Fibroblast of skin of left biceps (primary cell): ENCODE measurements at regions not wholly inside any gene's neighbourhood (a gene's known extent, or its start where the extent isn't known, plus 50 kb on each side); places are given as distances from the start of the nearest gene placed in this dataset.

Experiments
- DNase-seq, 2 experiments: peaks; one replicate each; pipeline ENCODE4 v3.0.0-alpha.2; 2013; ENCODE audit warnings: low read depth in 2 of 2

DNA sequence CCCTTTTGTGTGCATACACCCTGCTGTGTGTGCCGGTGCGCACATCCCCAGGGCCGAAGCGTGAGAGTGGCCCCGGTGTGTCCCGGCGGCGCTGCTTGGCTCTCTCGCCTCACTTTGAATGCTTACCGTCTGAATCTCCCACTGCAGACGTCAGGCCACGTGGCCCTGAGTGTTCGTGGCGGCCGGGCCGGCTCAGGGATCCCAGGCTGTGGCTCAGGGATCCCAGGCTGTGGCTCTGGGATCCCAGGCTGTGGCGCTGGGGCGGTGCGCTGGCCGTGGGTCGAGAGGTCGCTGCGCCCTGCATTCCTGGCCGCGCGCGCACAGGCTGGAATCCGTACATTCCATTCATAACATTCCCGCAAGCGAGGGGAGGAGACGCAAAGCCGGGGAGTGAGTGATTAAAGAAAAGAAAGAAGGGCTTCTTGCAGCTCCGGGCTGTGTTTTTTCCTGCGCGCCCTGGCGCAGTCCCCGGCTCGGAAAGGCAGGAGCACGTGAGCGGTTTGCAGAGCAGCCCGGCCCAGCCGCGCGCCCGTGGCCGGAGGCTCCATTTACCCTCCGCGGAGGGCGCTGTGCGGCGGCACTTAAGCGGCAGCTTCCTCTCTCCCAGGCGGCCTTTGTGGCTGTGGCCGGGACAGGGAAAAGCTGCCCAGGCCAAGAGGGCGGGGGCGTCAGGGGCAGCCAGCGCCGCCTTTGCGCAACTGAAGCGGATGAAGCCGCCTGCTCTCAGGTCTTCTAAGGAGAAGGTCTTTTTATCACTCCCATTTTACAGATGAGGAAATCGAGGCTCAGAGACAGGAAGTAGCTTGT is 87.0 kb upstream of the ALDH1L1 start:
- DNase-seq: peak; percentile 60 to 61

DNA sequence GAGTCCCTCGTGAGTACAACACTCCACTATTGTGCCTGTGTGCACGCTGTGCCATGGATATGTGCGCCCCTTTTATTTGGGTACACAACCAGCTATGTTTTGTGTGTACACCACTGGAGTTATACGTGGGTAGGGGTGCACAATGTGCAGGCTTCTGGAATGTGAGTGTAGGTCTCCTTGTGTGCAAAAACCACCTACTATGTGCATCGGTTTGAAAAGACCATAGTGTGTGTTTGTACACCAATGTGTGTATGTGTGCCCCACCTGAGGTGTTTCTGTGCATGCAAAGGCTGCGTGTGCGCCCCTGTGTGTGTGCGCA is 86.4 kb upstream of the ALDH1L1 start:
- no peak for DNase-seq

DNA sequence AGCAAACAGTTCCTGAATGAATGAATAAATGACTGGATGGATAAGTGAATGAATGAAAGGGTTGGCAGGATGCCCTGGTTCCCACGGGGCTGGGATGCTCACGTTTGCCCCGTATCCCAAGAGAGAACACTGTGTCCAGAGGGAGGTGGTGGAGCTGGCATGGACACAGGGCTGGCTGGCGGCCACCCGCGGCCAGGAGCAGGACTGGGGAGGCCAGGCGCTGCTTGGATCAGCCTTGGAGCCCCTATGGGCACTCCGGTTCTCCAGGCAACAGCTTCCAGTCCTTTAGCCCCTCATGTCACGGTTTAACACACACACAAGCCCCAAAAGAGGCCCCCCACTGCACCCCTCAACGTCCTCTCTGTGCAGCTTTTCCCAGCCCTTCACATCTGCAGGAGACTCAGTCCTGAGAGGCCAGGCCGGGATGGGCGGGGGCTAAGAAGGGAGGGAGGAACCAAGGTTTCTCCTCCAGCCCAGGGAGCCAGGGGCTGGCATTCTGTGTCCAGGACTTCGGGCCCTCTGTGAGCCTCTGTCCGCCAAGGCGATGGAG is 86.0 kb upstream of the ALDH1L1 start:
- no peak for DNase-seq

DNA sequence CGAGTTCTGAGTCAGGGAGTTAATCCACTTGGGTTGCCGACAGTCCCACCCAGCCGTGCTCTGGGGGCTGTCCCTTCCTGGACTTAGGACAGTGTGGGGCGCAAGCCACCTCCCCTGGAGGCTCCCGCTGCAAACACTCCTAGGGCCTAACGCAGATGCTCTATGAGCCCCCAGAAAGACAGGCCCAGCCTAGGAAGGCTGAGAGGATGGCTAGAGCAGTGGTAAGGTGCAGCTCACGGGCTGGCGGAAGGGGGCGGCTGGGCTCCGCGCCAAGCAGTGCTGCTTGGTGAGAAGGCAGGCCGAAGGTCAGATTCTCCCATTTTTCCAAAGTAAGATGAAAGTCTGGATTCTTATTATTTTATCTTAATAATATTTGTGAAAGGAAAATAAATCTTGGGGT is 84.6 kb upstream of the ALDH1L1 start:
- DNase-seq: no peak

DNA sequence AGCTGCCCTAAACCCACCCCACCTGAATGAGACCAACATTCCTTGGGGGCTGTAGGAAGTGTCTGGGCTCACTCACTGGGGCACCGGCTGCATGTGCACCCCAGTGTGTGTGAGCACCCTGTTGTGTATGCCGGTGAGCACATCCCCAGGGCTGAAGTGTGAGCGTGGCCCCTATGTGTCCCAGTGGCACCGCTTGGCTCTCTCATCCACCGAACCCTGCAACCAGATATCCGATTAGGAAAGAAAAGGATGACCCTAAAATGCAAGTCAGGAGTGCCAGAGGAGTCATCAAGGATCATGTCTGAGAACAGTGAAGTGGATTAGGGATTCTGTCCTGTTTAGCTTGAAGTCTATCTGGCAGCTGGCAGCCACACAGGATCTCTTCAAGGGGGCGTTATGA is 84.0 kb upstream of the ALDH1L1 start:
- DNase-seq: no peak

DNA sequence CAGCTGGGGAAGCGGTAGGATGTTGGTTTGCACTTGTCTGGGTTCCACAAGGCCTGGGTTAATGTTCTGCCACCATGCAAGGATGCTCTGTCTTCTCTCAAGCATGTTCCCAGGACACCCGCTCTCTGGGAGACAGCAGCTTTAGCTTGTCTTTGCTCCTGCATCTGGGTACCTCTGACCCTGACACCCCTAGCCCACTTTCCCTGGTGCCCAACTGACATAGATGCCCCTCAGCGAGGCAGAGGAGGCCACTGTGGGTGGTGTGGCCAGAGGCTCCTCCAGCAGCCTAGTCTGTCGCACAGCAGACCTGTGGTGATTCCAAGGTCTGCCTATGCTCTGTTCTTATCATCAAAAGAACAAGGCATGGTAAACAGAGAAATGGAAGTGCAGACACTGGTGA is 83.6 kb upstream of the ALDH1L1 start:
- no peak for DNase-seq

DNA sequence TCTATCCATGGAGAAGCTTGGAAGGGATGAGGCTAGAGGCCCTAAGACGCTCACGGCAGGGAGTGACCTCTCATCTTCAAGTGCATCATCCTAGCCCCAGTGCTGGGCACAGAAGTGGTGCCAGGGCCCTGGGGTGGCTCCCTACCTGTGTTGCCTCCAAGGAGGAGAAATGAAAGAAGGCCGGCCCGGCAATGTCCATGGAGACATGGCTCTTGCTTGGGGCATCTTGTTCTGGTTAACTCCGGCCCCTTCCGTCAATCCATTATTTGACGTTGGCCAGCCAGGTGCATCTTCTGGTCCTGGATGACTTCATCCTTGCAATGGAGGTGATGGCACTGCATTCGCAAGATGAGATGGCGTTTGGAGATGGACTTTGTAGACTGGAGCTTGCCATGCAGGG is 83.2 kb upstream of the ALDH1L1 start:
- DNase-seq: no peak

DNA sequence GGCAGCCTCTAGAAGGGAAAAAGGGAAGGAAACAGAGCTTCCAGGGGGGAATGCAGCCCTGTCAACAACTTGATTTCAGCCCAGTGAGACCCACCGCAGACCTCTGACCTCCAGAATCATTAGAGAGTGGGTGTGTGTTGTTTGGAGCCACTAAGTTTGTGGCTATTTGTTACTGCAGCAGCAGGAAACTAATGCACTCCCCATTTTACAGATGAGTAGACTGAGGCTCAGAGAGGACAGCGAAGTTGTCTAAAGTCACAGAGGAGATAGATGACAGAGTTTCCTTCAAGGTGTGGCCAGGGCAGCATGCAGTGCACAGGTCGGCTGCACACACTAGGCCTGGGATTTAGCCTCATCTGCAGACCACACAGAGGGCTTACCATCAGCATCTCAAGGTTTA is 81.8 kb upstream of the ALDH1L1 start:
- DNase-seq: no peak

DNA sequence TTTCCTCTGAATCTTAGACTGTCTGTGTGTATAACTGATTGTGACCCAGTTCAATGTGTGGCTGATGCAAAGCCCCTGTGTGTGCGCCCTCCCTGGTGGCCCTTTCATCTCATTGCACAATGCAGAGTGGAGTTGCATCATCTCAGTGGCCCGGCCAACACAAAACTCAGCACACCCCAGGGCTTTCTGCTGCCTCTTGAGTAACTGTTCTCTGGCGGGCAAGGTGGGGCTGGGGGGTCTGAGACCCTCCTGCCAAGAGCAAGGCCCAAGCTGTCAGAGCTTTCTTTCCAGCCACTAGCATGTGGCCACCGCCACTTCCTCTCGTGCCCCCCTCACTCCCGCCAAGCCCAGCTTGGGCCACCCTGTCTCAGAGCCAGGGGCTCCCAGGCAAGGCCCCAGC is 80.7 kb upstream of the ALDH1L1 start:
- peak; percentile 57 to 72 for DNase-seq

DNA sequence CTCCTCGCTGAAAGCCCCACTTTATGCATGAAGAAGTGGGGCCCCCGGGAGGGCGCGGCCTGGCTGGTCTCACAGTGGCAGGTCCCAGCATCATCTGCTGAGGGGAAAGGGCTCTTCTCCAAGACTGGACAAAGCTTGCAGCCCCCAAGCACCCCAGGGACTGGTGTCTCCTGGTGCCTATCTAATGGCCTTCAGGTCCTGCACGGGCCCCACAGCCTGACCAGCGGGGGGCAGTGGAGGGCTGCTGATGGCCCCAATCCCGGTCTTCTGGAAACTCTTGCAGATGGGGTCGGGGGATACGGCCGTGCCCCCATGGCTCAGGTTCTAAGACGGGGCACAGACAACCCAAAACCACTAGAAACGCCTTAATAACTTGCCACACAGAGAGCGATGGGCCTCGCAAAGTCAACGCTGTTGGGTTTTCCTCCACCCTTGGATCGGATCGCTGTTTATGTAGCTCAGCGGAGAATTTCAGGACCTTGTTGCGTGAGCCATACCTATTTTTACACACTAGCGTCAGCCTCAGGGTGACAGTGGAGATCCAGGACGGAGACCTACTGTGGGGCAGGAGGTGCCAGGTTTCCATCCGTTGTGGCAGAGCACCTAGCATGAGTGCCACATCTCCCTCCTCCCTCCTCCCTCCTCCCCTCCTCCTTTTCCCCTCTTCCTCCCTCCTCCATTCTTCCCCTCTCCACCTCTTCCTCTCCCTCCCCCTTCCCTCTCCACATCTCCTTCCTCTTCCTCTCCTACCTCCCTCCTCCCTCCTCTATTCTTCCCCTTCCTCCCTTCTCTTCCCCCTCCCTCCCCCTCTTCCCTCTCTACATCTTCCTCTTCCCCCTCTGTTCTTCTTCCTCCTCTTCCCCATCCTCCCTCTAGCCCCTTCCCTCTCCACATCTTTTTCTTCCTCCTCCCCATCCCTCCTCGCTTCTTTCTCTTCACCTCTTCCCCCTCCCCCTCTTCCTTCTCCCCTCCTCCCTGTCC is 79.3 kb upstream of the ALDH1L1 start:
- no peak for DNase-seq

DNA sequence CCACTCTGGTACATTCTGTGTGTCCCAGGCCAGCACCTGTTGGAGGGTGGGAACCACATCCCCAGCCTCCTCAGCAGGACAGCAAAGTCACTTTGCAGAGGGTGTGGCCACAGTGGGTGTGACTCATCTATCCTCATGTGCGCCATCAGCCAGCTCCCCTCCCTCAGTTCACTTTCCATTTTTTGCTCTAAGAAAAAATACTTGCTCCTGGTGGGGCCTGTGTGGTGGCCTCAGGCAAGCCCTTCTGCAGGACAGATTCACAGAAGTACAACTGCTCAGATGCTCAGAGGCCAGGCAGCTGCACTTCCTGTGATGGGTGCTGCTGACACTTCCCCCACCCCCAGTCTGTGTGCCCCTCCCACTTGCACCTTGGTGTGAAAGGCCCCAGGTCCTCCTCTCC is 78.3 kb upstream of the ALDH1L1 start:
- no peak for DNase-seq

DNA sequence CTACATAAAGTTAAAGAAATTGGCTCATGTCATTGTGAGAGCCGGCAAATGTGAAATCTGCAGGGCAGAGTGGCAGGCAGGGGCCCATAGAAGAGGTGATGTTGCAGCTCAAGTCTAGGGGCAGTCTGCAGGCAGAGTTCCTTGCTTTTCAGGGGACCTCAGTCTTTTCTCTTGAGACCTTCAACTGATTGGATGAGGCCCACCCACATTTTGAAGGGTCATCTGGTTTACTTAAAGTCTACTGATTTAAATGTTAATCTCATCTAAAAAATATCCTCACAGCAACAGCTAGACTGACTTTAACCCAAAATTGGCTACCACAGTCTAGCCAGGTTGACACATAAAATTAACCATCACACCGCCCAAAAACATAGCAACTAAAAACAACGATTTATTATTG is 77.6 kb upstream of the ALDH1L1 start:
- DNase-seq: no peak

DNA sequence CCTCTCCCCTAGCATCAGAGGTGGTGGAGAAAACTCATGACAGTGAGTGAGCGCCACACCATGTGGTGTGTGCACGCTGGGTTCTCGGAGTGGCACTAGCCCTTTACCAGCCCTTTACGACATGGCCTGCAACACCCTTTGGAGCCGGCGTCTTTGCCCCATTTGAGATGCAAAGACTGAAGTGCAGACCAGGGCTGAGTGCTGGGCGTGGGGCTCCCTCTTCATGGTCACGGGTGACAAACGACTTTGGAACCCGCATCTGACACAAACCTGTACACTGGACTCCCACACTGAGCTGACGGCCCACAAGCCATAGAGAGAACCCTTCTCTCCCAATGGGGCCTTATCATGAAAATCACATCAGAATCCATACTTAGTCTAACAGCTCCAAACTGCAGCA is 76.8 kb upstream of the ALDH1L1 start:
- no peak for DNase-seq

DNA sequence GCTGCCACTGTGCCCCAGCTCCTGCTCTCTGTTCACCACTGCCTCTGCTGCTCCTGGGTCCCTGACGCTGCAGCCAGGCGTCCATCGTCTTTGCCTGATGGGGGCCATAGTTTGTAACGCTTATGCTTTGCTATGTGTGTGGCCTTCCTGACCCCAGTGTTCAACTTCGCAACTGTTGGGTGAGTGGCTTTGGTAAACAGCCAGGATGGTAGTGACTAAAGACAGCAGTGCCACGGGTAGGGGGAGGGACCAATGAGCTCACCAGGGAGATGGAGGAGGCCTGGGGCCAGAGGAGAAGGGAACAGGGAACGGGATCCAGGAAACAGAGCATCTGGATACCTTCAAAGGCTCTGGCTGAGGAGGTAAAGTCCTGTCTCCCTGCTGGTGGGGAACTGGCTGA is 75.9 kb upstream of the ALDH1L1 start:
- no peak for DNase-seq

DNA sequence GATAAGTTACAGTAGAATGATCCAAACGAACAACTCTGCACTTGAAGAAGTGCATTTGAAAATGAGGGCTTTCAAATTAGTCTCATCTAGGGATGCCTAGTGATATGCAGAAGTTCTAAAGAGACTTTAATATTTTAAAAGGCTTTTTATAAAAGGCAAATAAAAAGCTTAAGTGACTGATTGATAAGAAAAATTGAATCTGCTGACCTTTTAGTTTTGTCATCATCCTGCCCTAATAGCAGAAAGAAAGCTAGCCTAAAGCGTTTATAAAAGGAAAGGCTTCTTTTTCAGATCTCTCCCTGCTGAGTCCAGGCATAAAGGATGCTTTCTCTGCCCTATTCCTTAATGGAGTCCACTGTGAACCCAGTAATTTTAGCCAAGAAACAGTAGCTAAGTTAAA is 72.7 kb upstream of the ALDH1L1 start:
- no peak for DNase-seq

DNA sequence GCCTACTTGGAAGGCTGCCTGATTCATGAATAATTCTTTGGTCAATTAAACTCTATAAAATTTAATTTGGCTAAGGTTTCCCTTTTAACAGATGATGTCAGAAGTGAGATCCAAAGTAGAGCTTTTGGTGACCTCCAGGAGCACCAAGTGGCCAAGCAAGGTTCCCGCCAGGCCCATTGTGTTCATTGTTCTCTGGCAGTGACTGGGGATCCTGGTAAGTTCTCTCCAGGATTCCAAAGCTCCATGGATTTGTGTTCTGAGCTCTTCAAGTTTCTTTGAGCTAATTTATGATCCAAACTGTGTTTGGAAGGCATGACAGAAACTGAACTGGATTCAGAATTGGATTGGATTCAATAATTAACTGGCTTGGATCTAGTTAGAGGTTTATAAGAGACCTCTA is 72.0 kb upstream of the ALDH1L1 start:
- DNase-seq: no peak

DNA sequence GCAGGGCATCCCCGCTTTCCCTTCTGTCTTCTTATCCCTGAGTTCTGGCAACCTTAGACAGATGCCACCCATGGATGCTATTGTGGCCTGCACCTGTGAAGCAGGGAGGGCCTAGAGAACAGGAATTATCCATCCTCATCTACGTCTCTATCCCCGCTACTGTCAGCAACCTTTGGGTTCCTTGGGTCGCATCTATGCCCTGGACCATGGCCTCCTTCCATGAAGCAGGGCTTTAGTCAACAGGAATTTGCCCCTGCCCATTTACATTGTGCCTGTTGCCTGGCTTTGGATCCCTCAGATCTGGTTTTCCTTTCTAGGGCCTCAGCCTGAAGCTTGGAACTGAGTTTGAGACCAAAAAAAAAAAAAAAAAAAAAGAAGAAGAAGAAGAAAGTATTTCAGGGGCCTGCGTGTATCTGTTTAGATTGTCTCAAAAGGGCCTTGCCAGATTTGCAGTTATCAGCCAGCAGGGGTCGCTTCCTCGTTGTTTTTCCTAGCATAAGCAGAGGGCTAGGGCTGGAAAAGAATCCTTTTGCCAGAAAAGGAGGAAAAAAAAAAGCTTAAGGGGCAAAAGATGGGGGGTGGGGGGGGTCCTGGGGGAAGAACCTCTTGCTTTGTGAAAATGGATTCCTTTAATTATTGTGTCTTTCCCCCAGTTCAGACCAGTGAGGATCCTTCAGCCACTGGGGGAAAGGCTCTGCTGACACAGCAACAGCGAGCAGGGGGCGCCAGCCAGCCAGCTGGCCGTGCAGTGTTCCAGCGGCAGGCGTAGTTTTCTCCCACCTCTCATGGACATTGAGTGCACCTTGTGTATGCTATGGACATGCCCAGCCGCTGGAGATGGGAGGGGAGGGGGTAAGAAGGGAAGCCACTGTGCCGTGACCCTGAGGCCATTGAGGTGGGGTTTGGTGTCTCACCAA is 65.7 kb upstream of the ALDH1L1 start:
- peak in 1 of 2 experiments; percentile 20 for DNase-seq
